Dedifferentiated amniotic fluid mesenchymal stem cell (primary cell): ENCODE measurements at regions not wholly inside any gene's neighbourhood (a gene's known extent, or its start where the extent isn't known, plus 50 kb on each side); places are given as distances from the start of the nearest gene placed in this dataset.
A peak's percentile ranks its signal among the peaks of the same experiment; 100 is the strongest.

ENCODE experiments used
- DNase-seq: peaks from one replicate; pipeline ENCODE4 v3.0.0-alpha.2; 2016; ENCODE audit errors: extremely low spot score

DNA sequence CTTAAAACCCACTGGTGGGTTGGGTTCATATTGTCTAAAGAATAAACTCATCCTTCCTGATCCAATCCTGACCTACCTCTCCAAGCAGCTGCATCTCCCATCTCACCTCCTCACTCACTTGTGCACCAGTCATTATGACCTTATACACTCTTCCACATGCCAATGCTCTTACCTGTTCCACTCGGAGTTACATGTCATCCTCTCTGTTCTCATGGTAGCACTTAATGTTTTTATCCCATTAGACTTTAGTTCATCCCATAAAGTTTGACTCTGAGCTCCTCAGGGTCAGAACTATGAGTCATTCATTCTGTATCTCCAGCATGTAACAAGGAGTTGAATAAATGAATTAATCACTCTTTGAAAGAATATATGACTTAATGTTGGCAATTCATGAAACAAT is 330.2 kb downstream of the KLF12 start:
- no peak for DNase-seq

DNA sequence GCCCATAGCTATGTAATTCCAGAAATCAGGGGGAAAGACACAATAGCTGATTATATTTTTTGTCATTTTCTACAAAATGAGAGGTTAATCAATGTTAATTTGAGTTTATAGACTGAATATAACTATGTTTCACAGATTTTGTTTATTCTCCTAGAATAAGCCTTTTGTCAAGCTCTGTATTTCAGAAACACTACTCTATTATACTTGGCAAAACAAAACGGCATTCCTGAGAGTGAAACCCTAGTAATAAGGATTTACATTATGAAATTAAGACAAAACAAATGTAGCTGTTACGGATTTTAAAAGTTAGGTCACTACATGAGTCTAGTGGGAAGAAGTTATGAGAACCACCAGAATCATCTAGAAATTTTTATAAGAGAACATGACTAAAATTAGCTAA is 334.2 kb downstream of the KLF12 start:
- DNase-seq: no peak

DNA sequence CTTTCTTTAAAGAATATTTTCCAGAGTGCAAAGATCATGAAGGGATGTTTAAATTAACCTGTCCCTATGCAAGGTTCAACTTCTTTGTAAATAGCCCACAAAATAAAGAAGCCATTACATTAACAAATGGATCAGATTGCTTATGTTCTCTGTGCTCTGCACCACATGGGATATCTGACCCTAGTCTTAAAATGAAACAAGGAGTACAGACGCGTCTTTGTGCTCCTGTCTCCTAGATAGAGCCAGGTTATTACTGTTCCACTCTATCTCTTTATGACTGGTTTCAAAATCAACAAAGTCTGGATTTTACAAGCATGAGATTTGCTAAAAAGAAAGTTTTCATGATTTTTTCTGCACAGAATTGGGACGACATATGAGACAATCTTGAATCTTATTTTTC is 339.4 kb downstream of the KLF12 start:
- DNase-seq: no peak

DNA sequence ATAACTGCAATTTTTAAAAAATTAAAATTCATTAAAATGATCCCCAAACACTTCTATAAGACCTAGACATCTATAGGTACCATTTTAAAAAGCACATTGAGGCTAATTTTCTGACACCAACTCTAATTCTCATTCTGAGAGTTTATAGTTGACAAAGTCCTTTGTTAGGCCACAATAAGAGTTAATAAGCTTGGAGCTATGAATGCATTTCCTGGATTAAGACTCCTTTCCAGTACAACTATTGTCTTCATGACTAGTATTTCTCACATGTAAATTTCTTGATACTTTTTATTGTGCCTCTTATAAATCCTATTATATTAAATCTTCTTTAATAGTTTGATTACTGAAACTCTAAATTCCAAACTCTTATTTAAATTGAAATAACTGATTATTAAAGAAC is 340.8 kb downstream of the KLF12 start:
- DNase-seq: no peak

DNA sequence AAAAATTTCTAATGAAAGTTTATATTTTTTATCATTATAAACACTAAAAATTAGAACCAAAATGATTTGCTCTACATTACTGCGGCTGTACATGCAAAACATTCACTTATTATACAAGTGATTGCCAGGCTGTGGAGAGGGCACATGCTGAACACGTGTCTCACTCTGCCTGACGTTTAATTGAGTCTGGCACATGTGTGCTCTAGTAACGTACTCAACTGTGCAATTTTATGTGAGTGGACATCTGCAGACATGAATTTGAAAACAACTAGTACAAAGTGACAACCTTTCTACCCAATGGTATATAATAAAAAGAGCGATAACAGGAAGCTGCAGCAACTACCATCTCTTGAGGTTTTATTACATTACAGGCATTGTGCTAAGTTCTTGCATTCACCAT is 341.4 kb downstream of the KLF12 start:
- DNase-seq: no peak

DNA sequence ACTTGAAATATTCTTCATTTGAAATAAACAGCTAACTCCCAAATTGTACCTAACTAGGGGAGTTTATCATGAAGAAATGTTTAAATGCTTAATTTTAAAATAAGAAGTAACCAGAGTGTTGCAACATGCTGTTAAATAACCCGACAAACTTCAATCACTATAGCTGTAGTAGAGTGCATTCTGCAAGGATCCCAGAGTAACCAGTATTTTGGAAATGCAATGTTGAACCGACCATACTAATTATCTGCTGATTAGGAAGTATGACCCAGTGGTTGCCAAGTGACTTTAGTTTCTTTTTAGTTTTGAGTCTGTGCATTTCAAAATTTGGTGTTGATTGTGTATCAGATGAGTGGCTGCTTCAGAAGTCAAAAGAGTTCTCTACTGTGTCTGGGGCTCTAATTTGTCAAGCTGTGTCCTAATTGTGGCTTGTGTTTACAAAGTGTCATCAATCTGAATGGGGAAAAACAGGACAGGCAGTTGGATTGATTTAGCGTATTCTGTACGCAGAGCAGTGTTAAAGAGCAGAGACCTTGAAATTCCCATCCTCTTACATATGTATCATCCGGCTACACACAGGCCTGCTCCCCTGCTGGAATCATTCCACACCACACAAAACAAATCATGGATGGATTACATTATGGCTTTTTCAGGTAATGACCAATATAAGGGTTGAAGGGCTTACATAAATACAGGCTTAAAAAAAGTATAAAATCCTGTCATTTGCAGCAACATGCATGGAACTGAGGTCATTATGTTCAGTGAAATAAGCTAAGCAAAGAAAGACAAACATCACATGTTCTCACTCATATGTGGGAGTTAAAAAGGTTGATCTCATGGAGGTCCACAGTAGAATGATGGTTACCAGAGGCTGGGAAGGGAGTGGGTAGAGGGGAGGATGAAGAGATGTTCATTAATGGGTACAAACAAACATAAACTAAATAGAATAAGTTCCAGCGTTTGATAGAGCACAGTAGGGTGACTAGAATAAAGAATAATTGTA is 351.5 kb downstream of the KLF12 start:
- DNase-seq: no peak

DNA sequence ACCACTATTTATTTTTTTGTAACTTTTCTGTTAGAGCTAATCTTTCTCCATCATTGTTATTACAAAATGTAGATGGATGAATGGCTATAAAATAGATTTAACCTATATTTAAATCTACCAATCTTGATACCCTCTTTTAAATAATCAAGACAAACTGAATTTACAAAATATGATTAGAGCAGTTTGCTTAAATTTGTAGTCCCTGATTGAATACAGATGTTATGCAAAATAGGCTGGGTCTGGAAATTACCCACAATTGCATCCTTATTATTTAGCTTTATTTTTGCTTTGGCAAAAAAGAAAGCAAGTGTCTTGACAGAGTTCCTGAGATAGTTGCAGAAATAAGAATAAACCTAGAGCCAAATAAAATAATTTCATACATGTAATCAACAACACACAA is 352.8 kb downstream of the KLF12 start:
- DNase-seq: peak; percentile 58

DNA sequence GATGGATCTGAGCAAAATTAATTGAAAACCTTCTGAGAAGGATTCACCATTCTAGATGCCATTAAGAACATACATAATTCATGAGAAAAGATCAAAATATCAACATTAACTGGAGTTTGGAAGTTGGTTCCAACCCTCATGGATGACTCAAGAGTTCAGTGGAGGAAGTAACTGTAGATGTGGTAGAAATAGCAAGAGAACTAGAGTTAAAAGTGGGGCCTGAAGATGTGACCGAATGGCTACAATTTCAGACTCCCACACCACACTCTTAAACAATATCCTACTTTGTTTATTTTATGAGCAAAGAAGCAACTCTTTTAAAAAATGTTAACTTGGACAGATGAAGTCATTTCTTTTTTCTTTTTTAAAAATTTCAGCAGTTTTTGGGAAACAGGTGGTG is 354.3 kb downstream of the KLF12 start:
- no peak for DNase-seq

DNA sequence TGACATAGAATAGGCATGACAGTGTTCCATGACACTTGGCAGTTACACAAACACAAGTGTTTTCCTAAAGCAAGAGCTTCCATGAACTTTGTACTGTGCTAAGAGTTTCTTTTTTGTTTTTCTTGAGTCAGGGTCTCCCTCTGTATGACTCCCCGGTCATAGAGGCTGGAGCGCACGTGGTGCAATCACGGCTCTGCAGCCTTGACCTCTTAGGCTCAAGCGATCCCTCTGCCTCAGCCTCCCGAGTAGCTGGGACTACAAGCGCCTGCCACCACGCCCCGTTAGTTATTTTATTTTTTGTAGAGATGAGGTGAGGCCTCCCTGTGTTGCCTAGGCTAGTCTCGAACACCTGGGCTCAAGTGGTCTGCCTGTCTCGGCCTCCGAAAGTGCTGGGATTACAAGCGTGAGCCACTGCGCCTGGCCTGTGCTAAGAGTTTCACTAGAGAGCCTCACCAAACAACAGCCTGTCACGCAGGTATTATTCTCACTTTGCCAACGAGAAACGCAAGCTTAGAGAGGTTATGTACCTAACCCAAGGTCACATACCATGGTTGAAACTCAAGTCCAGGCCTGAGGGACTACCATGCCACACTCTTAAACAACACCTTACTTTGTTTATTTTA is 355.9 kb downstream of the KLF12 start:
- DNase-seq: no peak

DNA sequence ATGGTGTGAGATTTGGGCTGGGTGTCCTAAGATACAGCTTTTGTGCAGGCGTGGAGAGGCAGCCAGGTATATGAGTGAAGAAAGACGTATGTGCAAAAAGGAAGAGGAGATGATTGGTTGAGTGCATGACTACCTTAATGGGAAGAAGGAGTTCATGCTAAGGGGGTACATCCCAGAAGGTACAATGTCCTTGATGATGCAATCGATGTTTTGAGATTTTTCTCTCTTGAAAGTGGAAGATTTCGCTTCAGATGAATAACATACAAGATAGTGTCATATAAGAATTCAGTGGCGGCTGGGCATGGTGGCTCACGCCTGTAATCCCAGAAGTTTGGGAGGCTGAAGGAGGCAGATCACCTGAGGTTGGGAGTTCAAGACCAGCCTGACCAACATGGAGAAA is 357.1 kb downstream of the KLF12 start:
- DNase-seq: no peak

DNA sequence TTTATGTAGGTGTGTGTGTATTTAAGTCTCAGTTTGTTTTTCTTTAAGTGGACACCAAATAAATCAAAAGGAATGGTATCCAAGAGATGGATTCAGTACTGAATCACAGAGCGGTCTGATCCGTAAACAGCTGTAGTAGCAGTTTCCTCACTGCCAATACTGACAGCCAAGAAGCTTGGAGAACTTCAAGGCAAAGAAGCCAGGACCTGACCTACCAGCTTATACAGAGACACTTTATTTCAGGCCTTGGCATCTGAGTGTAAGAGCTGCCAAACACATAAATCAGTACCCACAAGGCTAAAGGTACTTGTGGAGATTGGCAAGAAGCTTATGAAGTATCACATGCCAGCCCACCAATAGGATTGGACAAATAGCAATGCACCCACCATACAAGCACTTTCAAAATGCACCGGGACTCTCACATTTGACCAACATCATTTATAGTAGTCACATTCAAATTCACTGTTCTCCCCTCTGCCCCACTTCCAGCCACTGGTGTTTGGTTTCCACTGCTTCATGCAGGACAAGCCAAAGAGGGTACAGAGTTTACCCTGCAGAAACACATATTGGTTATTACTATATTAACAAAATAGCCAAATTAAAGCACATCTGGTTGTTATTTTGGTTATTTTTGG is 357.9 kb downstream of the KLF12 start:
- DNase-seq: no peak

DNA sequence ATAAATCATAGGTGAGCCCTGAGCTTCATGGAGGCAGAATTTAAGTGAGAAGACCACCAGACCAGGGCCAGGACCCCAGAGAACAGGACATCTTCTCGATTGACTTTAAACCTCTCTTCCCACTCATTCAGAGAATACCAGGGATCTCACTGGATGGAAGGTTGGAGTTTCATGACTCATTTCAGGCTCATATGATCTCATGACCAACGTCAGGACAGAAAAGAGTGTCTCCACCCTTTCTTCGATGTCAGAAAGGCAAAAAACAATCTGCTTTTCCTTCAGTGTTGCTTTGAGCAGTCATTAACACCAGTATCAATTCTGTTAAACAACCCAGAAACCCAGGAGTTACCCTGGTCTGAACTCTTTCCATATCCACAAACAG is 361.0 kb downstream of the KLF12 start:
- no peak for DNase-seq

DNA sequence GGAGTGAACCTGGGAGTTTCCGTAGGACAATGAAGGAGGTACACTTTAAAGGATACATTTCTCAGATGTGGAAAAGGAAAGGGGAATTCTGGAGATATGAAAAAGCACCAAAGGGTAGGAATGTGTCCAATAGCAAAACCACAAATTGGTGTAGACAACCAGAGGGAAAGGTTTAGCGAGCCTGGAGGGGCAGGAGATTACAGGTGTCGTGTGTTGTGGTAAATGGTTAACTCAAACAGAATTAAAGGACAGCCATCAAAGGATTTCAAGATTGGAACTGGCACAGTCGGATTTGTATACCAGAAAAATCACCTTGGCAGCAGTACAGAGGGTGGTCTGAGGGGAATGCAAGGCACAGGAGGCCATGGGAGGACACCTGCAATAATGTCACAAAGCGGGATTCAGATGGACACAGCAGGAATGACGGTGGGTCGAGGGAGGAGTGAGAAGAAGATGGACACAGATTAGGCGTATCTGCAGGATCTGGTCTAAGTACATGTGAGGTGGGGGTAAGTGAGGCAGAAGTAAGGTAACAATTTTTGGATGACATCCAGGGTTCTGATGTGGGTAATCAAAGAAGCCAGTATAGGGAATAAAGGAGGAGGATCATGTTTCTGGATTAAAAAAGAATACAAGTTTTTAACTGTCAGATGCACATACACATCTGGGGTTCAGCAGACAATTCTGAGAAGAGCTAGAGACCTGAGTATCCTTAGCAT is 361.6 kb downstream of the KLF12 start:
- DNase-seq: no peak

DNA sequence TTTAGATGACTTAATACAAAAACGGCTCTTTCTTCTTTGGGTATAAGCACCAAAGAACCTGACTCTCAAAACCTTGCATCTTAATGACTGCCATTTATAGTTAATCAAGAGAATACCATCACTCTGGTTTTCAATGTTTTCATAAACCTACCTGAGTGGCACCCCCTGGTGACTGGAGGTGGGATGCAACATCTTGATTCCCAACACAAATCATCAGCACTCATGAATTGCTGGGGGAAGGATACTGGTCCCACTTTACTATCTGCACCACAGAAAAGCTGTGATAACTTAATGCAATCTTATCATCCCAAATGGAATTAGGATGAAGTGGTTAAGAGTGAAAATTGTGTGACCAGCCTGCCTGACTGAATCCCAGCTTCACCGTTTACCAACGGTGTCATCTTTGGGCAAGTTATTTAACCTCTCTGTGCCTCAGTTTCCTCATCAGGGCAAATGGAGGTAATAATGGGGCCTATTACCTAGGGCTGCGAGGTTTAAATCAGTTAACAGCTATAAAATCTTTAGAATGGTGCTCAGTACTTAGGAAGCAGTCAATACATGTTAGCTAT is 366.4 kb downstream of the KLF12 start:
- DNase-seq: no peak

DNA sequence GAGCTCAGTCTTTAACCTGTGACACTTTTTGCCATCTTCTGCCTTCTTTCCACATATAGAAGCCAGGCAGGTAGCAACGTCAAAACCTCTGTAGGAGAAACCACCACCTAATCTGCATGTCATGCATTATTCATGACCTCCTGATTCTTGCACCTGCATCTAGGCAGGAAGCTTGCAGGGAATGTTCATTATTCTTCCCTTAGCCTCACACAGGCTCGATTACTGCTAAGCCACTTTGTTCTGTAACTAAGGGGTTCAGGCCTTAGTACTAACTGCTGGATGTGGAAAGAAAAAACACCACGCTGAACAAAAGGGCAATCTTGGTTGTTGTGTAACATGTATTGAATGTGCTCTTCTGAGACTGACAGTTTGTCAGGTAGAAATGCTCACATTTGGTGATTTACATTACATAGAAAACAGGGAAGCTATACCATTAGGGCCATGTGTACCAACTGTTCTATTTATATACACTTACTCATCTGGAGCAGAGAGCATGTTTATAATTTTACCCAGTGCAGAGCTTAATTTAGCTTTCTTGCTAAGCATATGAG is 366.9 kb downstream of the KLF12 start:
- DNase-seq: no peak

DNA sequence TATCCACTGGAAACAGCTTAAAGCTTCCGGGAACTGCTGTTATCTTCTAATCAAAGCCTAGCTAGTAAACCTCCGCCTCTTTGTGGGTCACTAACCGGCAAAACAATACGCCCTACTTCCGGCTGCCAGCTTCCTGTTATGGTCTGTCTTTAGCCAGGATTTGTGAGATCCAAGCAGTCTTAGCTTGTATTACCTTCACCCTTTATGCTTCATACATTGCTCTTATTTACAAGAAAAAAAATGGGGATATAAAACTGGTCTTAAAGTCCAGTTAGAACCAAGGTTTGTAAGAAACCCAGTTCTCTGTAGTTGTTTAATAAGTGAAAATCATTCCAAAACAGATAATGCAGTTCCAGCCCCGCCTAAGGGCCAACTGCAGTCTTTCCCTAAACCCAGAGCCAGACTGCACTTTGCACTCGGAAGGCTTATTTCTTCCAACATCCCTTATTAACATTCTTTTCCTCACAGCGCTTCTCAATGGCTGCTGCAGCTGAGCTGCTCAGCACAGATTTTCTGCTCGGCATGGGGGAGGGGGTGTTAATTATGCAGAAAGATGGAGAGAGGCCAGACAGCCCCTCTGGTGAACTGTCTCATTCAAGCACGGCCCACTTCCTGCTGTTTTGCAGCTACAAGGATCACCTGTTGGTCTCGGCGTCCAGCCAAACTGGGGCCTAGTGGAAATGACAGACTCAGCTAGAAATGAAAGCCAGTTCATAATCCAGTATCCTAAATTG is 368.4 kb downstream of the KLF12 start:
- no peak for DNase-seq

DNA sequence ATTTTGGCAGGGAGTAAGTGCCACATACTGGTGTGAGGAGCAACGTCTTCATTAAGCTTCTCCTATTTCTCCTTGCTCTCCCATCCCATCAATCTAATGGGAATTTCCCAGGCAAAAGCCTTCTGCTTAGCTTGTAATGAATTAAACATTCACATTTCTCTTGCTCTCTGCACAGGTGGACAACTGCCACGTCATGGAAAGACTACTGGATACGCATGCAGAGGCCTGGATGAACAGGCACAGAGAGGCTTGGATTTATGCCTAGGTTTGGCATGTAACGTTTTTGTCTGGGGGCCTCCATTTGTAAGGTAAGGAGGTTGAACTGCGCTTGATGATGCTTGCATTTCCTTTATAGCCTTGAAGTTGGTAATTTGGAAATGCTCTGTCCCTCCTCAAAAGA is 374.8 kb downstream of the KLF12 start:
- no peak for DNase-seq

DNA sequence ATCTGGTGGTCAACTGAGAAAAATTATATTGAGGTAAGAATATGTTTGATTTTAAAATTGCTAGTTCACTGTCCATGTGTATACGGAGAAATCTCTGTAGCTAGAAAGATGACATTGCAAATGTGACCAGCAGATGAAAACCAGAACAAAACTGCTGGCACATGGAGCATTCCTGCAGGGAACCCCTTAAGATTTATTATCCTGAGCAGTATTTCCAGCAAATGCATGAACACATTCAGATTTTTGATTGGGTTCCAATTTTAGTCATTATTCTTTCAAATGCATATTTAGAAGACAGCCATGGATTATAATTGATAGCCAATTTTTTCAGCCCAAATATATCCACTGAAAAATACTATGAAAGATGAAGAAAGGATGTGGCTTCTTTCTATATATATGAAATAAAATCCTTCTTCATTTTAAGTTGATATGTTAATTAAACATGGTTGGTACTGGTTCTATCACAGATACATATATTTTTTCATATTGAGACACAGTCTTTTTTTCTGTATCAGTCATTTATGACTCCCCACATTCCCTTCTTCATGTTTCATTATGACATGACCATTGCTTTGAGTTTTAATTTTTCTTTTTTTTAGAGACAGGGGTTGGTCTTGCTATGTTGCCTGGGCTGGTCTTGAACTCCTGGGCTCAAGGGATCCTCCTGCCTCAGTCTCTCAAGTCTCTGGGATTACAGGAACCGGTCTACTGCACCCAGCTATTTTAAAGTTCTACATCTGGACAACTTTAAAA is 376.5 kb downstream of the KLF12 start:
- no peak for DNase-seq

DNA sequence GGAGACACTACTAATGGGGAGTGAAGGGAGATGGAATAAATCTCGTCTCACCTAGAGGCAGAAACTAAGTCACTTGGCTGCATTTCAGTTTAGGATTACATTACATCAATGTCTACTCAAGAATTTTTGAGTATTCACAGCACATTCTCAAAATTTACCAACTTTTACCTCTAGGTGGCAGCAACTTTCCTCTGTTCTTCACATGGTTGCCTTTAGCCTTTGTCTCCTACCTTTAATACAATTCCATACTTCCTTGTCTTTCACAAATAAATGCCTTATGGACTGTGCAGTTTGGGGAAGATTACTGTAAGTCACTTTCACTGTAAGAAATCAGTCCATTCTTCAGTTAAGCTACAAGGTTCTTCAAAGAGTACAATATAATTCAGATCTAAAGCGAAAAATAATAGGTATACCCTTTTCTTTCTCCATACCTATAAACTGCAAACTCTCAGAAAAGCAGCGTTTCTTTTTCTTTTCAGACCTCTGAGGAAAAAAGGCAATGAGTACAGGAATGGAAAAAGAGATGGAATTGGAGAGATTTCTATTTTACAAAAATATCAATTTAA is 379.4 kb downstream of the KLF12 start:
- DNase-seq: peak; percentile 74

DNA sequence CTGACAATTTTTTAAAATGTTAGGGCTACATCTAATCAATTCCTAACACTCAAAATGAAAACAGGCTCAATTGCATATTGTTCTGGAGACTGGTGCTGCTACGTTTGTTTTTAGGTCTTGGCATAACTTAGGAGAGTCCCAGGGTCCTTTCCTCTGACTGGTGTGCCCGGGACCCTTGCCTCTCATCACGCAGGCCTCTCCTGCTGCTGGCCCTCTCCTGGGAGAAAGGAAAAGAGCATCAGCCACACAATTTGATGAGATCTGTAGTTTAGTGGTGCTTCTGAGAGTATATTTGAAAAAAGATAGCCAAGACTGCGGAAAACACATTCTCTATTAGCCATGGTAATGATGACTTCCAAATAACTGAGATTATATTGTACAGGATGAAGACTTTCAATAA is 380.0 kb downstream of the KLF12 start:
- no peak for DNase-seq
